Upper lobe of right lung (tissue), 1 donor: ENCODE measurements at regions not wholly inside any gene's neighbourhood (a gene's known extent, or its start where the extent isn't known, plus 50 kb on each side); places are given as distances from the start of the nearest gene placed in this dataset.

Source experiments
- ATAC-seq: fragments of 200-7000 bp; cut with Tn5 transposase; one replicate; pipeline ENCODE4 v1.9.1; 2020; ENCODE audit warnings: mild to moderate bottlenecking, moderate library complexity
- DNase-seq: peaks from one replicate; pipeline ENCODE4 v3.0.0-alpha.2; 2020
- H3K27ac ChIP-seq: fragments of 200-600 bp; one replicate; pipeline ENCODE4 v1.8.0; 2022
- H3K27me3 ChIP-seq: fragments of 200-600 bp; one replicate; pipeline ENCODE4 v1.8.0; 2022; ENCODE audit warnings: mild to moderate bottlenecking
- H3K36me3 ChIP-seq: fragments of 200-600 bp; one replicate; pipeline ENCODE4 v1.8.0; 2022
- H3K4me1 ChIP-seq: fragments of 200-600 bp; one replicate; pipeline ENCODE4 v1.8.0; 2022
- H3K4me3 ChIP-seq: fragments of 200-600 bp; one replicate; pipeline ENCODE4 v1.8.0; 2022; ENCODE audit warnings: mild to moderate bottlenecking
- H3K9me3 ChIP-seq: fragments of 200-600 bp; one replicate; pipeline ENCODE4 v1.8.0; 2022
- intact Hi-C: fragments of 100-400 bp; cut with DNase I; formaldehyde crosslinking; loops from one replicate; pipeline ENCODE4 v1.11.0; 2022
- TF ChIP-seq, protein P1 (sequence below): fragments of 200-600 bp; IDR thresholded peaks from one replicate; pipeline ENCODE4 v1.8.0; 2022; ENCODE audit warnings: antibody characterized with exemption
- donor health status: DM: no; HTN: yes; CAD: no; lungs with severe emphysema.

- Histone ChIP-seq H3K27ac (no peak overlapping the region), H3K9me3 (no peaks in the 10 kb centered on the region), H3K4me1 (peaks cover 6% of the 10 kb centered on the region), H3K27me3 (no peaks in the 10 kb centered on the region), H3K4me3 (no peak overlapping the region), H3K36me3 (peaks cover 29% of the 10 kb centered on the region)
- TF ChIP-seq, protein P1, sequence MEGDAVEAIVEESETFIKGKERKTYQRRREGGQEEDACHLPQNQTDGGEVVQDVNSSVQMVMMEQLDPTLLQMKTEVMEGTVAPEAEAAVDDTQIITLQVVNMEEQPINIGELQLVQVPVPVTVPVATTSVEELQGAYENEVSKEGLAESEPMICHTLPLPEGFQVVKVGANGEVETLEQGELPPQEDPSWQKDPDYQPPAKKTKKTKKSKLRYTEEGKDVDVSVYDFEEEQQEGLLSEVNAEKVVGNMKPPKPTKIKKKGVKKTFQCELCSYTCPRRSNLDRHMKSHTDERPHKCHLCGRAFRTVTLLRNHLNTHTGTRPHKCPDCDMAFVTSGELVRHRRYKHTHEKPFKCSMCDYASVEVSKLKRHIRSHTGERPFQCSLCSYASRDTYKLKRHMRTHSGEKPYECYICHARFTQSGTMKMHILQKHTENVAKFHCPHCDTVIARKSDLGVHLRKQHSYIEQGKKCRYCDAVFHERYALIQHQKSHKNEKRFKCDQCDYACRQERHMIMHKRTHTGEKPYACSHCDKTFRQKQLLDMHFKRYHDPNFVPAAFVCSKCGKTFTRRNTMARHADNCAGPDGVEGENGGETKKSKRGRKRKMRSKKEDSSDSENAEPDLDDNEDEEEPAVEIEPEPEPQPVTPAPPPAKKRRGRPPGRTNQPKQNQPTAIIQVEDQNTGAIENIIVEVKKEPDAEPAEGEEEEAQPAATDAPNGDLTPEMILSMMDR, result no peak
- intact Hi-C loops, result no loop called here
- ATAC-seq, result no peak
- DNase-seq, result no peak
Measured at GRCh38 chr3:159897331-159898075, 91.1 kb upstream of the IL12A start.

- intact Hi-C loops, result no loop called here
Measured at GRCh38 chr3:159898147-159898546, 90.5 kb upstream of the IL12A start.

GRCh38 chr3:159899166-159899565 lies 89.5 kb upstream of the IL12A start:
- TF ChIP-seq, protein P1, result no peak
- Histone ChIP-seq H3K4me1 (peaks cover 6% of the 10 kb centered on the region), H3K27me3 (no peaks in the 10 kb centered on the region), H3K27ac (no peak overlapping the region), H3K4me3 (no peak overlapping the region), H3K9me3 (no peaks in the 10 kb centered on the region), H3K36me3 (peaks cover 19% of the 10 kb centered on the region)
- intact Hi-C loops, result no loop called here
- no peak for ATAC-seq
- DNase-seq, result no peak

More at GRCh38 chr3:159898147-159898546, 90.5 kb upstream of the IL12A start:
- Histone ChIP-seq H3K27ac (no peak overlapping the region), H3K27me3 (no peaks in the 10 kb centered on the region), H3K4me1 (peaks cover 6% of the 10 kb centered on the region), H3K4me3 (no peak overlapping the region), H3K9me3 (no peaks in the 10 kb centered on the region), H3K36me3 (peaks cover 22% of the 10 kb centered on the region)
- TF ChIP-seq, protein P1, result no peak
- no peak for ATAC-seq
- no peak for DNase-seq

GRCh38 chr3:159902546-159903314 lies 85.9 kb upstream of the IL12A start:
- Histone ChIP-seq H3K4me3 (no peak overlapping the region), H3K27me3 (no peaks in the 10 kb centered on the region), H3K27ac (no peak overlapping the region), H3K9me3 (no peaks in the 10 kb centered on the region), H3K4me1 (no peaks in the 10 kb centered on the region), H3K36me3 (peaks cover 5% of the 10 kb centered on the region)
- ATAC-seq (peak; percentile 56), DNase-seq (no peak)
- TF ChIP-seq, protein P1, result no peak
- intact Hi-C loops, result no loop called here

GRCh38 chr3:159904455-159904854 lies 84.2 kb upstream of the IL12A start:
- Histone ChIP-seq H3K9me3 (no peaks in the 10 kb centered on the region), H3K4me1 (no peaks in the 10 kb centered on the region), H3K4me3 (no peak overlapping the region), H3K27ac (no peak overlapping the region), H3K36me3 (no peaks in the 10 kb centered on the region), H3K27me3 (no peaks in the 10 kb centered on the region)
- DNase-seq (no peak), ATAC-seq (no peak)
- TF ChIP-seq, protein P1, result no peak
- intact Hi-C loops, result no loop called here
